GM12878 (cell line): ENCODE measurements at regions not wholly inside any gene's neighbourhood (a gene's known extent, or its start where the extent isn't known, plus 50 kb on each side); places are given as distances from the start of the nearest gene placed in this dataset.

Experiments used
- POLR2A ChIP-seq: IDR thresholded peaks from 2 replicates; pipeline ENCODE4 v1.6.1; 2011; ENCODE audit warnings: low read depth, mild to moderate bottlenecking, low read length
- SMC3 ChIP-seq: IDR thresholded peaks from 2 replicates; pipeline ENCODE4 v1.6.1; 2011; ENCODE audit warnings: low read length, improper control_type of control experiment, borderline replicate concordance

DNA sequence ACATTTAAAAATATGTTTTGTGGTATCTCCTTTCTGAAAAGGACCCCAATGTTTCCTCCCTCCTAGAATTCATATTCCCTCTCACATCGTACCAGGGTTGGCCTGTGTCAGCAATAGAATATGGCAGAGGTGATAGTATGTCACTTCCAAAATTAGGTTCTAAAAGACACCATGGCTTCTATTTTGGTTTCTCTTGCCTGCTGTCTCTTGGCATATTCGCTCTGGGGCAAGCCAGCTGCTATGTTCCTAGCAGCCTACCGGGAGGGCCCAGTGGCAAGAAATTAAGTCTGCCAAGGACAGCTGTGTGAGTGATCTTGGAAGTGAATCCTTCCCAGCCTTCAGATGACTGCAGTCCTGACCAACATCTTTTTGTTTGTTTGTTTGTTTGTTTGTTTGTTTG, 92.9 kb upstream of the PPM1J start:
- TF ChIP-seq SMC3 (no peak), POLR2A (no peak)
